HG03558 (cell line): ENCODE measurements at regions not wholly inside any gene's neighbourhood (a gene's known extent, or its start where the extent isn't known, plus 50 kb on each side); places are given as distances from the start of the nearest gene placed in this dataset.

Experiments used
- ATAC-seq: cut with Tn5 transposase; IDR thresholded peaks from one replicate; pipeline ENCODE4 v1.9.1; 2021; ENCODE audit warnings: moderate number of reproducible peaks; ENCODE audit not compliant: unreplicated experiment; ENCODE audit errors: extremely low read depth

- ATAC-seq: no peak
Measured at GRCh38 chr16:85315866-85316265, 203.6 kb upstream of the CIBAR2 start.

GRCh38 chr16:85316321-85316919 lies 204.1 kb upstream of the CIBAR2 start:
- no peak for ATAC-seq

GRCh38 chr16:85316944-85317343 lies 204.7 kb upstream of the CIBAR2 start:
- no peak for ATAC-seq

- ATAC-seq: no peak
Measured at GRCh38 chr16:85317704-85318103, 205.4 kb upstream of the CIBAR2 start.

- no peak for ATAC-seq
Measured at GRCh38 chr16:85319208-85319983, 207.1 kb upstream of the CIBAR2 start.

- no peak for ATAC-seq
Measured at GRCh38 chr16:85319984-85320440, 207.7 kb upstream of the CIBAR2 start.

- no peak for ATAC-seq
Measured at GRCh38 chr16:85320677-85321385, 208.6 kb upstream of the CIBAR2 start.

- ATAC-seq: no peak
Measured at GRCh38 chr16:85321509-85322271, 209.4 kb upstream of the CIBAR2 start.

- ATAC-seq: no peak
Measured at GRCh38 chr16:85323230-85323960, 211.1 kb upstream of the CIBAR2 start.

GRCh38 chr16:85323961-85324253 lies 211.6 kb upstream of the CIBAR2 start:
- no peak for ATAC-seq

GRCh38 chr16:85324488-85324887 lies 212.2 kb upstream of the CIBAR2 start:
- no peak for ATAC-seq

GRCh38 chr16:85326113-85326793 lies 214.0 kb upstream of the CIBAR2 start:
- ATAC-seq: no peak

GRCh38 chr16:85326794-85327181 lies 214.5 kb upstream of the CIBAR2 start:
- no peak for ATAC-seq

- ATAC-seq: no peak
Measured at GRCh38 chr16:85327731-85328675, 215.7 kb upstream of the CIBAR2 start.

- no peak for ATAC-seq
Measured at GRCh38 chr16:85328676-85329058, 216.4 kb upstream of the CIBAR2 start.

- no peak for ATAC-seq
Measured at GRCh38 chr16:85329059-85329812, 217.0 kb upstream of the CIBAR2 start.

- no peak for ATAC-seq
Measured at GRCh38 chr16:85330006-85330693, 217.9 kb upstream of the CIBAR2 start.
